ENCODE measurements at regions not wholly inside any gene's neighbourhood (a gene's known extent, or its start where the extent isn't known, plus 50 kb on each side); places are given as distances from the start of the nearest gene placed in this dataset.

DNA sequence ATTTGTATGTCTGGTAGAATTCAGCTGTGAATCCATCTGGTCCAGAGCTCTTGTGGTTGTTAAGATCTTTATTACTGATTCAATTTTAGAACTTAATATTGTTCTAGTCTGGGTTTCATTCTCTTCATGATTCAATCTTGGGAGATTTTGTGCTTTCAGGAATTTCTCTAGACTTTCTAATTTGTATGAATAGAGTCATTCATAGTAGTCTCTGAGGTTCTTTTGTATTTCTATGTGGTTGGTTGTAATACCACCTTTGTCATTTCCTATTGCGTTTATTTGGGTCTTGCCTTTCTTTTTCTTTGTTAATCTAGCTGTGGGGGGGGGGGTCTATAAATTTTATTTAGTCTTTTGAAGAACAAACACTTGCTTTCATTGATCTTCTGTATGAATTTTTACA lies 824.8 kb upstream of the GALNTL6 start:
- no peaks in the 10 kb centered on the region for H3K9me1 ChIP-seq (ENCODE audit: control insufficient read depth, extremely low read depth, insufficient read depth, low read length)
- no peak overlapping the region for H3K27ac ChIP-seq (ENCODE audit: control insufficient read depth, insufficient read depth, low read length)
- H3K27me3 ChIP-seq (ENCODE audit: control insufficient read depth, extremely low read depth, insufficient read depth, low read length), result no peaks in the 10 kb centered on the region
- H3K4me1 ChIP-seq (ENCODE audit: control insufficient read depth, extremely low read depth, insufficient read depth, low read length), result no peaks in the 10 kb centered on the region
- TF ChIP-seq, protein P1, sequence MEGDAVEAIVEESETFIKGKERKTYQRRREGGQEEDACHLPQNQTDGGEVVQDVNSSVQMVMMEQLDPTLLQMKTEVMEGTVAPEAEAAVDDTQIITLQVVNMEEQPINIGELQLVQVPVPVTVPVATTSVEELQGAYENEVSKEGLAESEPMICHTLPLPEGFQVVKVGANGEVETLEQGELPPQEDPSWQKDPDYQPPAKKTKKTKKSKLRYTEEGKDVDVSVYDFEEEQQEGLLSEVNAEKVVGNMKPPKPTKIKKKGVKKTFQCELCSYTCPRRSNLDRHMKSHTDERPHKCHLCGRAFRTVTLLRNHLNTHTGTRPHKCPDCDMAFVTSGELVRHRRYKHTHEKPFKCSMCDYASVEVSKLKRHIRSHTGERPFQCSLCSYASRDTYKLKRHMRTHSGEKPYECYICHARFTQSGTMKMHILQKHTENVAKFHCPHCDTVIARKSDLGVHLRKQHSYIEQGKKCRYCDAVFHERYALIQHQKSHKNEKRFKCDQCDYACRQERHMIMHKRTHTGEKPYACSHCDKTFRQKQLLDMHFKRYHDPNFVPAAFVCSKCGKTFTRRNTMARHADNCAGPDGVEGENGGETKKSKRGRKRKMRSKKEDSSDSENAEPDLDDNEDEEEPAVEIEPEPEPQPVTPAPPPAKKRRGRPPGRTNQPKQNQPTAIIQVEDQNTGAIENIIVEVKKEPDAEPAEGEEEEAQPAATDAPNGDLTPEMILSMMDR (optimal IDR thresholded peaks at IDR 0.05 in 1 of 3, IDR thresholded peaks at IDR 0.05 in 1 of 3, conservative IDR thresholded peaks at IDR 0.05 in 1 of 3; ENCODE audit: extremely low read depth in 1 of 3, insufficient read depth in 2 of 3, low read length in 3 of 3), result no peak
- no peak for TF ChIP-seq EZH2 (IDR thresholded peaks at IDR 0.05; ENCODE audit: low read length)
- no peak overlapping the region for H3K9ac ChIP-seq (ENCODE audit: control insufficient read depth, extremely low read depth, insufficient read depth, low read length)
- no peak for FAIRE-seq
- H3K36me3 ChIP-seq (ENCODE audit: control insufficient read depth in 2 of 2, extremely low read depth in 1 of 2, insufficient read depth in 2 of 2, low read length in 2 of 2), result no peaks in the 10 kb centered on the region
- no peaks in the 10 kb centered on the region for H4K20me1 ChIP-seq (ENCODE audit: control insufficient read depth, extremely low read depth, insufficient read depth, low read length)
- no peak overlapping the region for H3K4me2 ChIP-seq (ENCODE audit: control insufficient read depth, extremely low read depth, insufficient read depth, low read depth, low read length)
- H3K4me3 ChIP-seq (ENCODE audit: control insufficient read depth in 2 of 3, extremely low read depth in 1 of 3, insufficient read depth in 2 of 3, low read depth in 1 of 3, low read length in 3 of 3), result no peak overlapping the region
- no peak overlapping the region for H2AFZ ChIP-seq (ENCODE audit: control insufficient read depth, low read length)
- dilution Hi-C loops (cut with MboI; ENCODE audit: extremely low pct_ligation_motif_present, low sequenced_read_pairs), result no loop called here
- H3K9me3 ChIP-seq (ENCODE audit: control insufficient read depth, low read depth, low read length), result no peaks in the 10 kb centered on the region
- no peaks in the 10 kb centered on the region for H3K79me2 ChIP-seq (ENCODE audit: control insufficient read depth, insufficient read depth, low read length)
- no peak for DNase-seq (ENCODE audit: low read depth, low spot score)

DNA sequence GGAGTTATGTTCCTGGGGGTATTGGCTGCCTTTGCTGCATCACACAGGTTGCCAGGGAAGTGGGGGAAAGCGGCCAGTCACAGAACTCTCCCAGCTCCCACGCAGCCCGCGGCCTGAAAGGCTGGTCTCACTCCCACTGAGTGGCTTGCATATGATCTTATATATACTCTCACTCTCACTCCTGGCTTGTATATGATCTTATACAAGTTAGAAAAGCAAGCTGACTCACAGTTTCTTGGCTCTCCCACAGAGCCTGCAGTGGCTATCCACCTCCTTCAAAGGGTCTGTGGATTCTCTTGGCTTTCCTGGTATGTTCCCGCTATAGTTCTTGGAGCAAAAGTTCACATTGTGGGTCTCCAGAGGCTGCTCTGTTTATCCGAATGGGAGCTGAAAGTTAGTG lies 833.5 kb upstream of the GALNTL6 start:
- TF ChIP-seq, protein P1 (optimal IDR thresholded peaks at IDR 0.05 in 1 of 3, IDR thresholded peaks at IDR 0.05 in 1 of 3, conservative IDR thresholded peaks at IDR 0.05 in 1 of 3; ENCODE audit: extremely low read depth in 1 of 3, insufficient read depth in 2 of 3, low read length in 3 of 3), result no peak
- Histone ChIP-seq H2AFZ (ENCODE audit: control insufficient read depth, low read length) (no peak overlapping the region), H3K4me1 (ENCODE audit: control insufficient read depth, extremely low read depth, insufficient read depth, low read length) (no peaks in the 10 kb centered on the region), H3K4me3 (ENCODE audit: control insufficient read depth in 2 of 3, extremely low read depth in 1 of 3, insufficient read depth in 2 of 3, low read depth in 1 of 3, low read length in 3 of 3) (no peak overlapping the region), H3K9me1 (ENCODE audit: control insufficient read depth, extremely low read depth, insufficient read depth, low read length) (no peaks in the 10 kb centered on the region), H3K79me2 (ENCODE audit: control insufficient read depth, insufficient read depth, low read length) (no peaks in the 10 kb centered on the region), H3K27me3 (ENCODE audit: control insufficient read depth, extremely low read depth, insufficient read depth, low read length) (no peaks in the 10 kb centered on the region), H3K9ac (ENCODE audit: control insufficient read depth, extremely low read depth, insufficient read depth, low read length) (no peak overlapping the region), H3K4me2 (ENCODE audit: control insufficient read depth, extremely low read depth, insufficient read depth, low read depth, low read length) (no peak overlapping the region), H3K36me3 (ENCODE audit: control insufficient read depth in 2 of 2, extremely low read depth in 1 of 2, insufficient read depth in 2 of 2, low read length in 2 of 2) (no peaks in the 10 kb centered on the region), H3K9me3 (ENCODE audit: control insufficient read depth, low read depth, low read length) (no peaks in the 10 kb centered on the region), H4K20me1 (ENCODE audit: control insufficient read depth, extremely low read depth, insufficient read depth, low read length) (no peaks in the 10 kb centered on the region), H3K27ac (ENCODE audit: control insufficient read depth, insufficient read depth, low read length) (no peak overlapping the region)
- no peak for FAIRE-seq
- dilution Hi-C loops (cut with MboI; ENCODE audit: extremely low pct_ligation_motif_present, low sequenced_read_pairs), result no loop called here
- DNase-seq (ENCODE audit: low read depth, low spot score), result no peak
